Left renal cortex interstitium (tissue), 4 donors: ENCODE measurements at regions not wholly inside any gene's neighbourhood (a gene's known extent, or its start where the extent isn't known, plus 50 kb on each side); places are given as distances from the start of the nearest gene placed in this dataset.
"Not testable (repeated sequence)": the region's sequence is repeated elsewhere in the genome, so short reads cannot be mapped to it uniquely, and the experiment has no call there.

Experiments used
- DNase-seq, 4 donors: peaks; one replicate each; pipeline ENCODE4 v3.0.0-alpha.2; 2013; ENCODE audit warnings: low read depth in 4 of 4, low spot score in 2 of 4, missing footprints in 1 of 4

DNA sequence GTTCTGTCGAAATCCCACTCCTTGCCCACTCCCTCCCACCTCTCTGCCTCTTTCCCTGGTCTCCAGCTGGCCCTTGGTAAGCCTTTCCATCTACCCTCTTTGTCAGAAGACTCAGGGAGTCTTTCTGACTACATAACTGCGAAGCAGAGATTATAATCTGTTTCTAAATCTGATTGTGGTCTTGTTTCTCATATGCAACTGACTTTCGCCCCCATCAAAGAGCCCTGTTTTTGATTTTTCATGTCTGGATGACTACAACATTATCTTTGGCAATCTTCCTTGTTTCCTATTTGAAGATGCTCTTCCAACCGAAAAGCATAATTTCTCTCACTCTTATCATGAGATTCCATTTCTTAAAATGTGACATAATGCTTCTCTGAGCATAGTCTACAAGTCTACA is 218.2 kb upstream of the ADAMTSL1 start:
- no peak for DNase-seq

DNA sequence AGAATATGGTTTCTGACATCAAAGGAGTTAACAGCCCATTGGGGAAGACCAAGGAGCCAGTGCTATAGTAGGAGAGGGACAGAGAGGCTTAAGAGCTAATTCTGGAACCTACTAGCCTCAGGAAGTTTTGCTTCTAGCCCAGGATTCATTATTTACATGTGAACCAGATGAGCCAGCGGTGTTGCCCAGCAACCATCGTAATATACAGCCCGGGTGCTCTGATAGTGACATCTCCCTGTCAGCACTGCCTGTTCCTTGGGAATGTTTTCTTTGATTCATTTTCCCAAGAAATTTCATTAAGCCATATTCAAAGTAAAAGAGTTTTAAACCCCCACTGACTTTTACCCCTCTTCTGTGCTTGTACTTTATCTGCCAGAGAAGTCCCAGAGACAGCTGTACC is 217.4 kb upstream of the ADAMTSL1 start:
- DNase-seq: no peak

GRCh38 chr9:18260521-18260920 is 213.4 kb upstream of the ADAMTSL1 start:
- DNase-seq: no peak

DNA sequence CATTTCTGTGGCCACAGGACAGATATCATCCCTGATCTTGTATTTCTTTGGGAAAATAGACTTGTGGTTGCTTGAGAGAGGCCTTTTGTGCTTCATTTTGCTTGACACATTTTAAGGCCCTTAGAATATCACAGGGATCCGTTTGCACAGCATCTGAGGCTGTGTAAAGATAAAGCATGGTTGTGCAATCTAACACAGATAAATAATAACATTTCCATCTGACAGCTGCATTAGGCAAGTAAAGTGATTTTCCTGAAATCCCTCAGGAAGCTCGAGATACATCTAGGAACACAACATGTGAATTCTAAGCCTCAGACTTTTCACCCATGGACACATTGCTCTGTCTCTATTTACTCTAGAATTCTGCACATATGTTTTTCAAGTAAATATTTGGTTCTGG is 212.8 kb upstream of the ADAMTSL1 start:
- DNase-seq: no peak

DNA sequence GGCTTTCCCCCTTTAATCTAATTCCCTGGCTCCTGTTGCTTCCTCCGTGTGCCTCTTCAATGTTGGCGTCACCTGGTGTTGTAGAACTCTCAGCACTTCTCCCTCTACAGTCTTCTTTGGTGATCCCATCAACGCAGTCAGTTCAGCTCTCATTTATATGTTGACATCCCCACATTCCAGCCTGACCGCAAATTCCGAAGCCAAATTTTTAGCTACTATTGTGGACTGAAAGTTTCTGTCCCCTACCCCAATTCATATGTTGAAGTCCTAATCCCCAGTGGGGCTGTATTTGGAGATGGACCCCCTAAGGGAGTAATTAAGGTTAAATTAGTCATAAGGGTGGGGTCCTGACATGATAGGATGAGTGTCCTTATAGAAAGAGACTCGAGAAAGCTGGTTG is 210.6 kb upstream of the ADAMTSL1 start:
- no peak for DNase-seq

GRCh38 chr9:18268381-18268780 is 205.6 kb upstream of the ADAMTSL1 start:
- no peak for DNase-seq

GRCh38 chr9:18269561-18269960 is 204.4 kb upstream of the ADAMTSL1 start:
- DNase-seq: no peak

DNA sequence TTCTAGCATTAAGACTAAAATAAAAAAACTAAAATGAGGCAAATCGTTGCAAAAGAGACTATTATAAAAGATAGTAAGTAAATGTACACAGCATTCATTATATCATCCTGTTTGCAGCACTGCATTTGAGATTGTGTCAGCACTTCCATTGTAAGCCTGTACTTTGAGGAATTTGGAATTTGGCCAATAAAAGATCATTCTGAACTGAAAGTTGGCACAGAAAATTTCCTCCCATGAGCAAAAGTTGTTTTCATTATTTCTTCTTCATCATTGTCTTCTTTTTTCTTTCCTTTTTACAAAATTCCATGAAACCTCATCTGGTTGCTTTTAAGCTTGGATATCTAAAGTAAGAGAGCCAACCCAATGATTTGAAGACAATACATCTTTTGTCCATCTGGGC is 199.3 kb upstream of the ADAMTSL1 start:
- DNase-seq: no peak

DNA sequence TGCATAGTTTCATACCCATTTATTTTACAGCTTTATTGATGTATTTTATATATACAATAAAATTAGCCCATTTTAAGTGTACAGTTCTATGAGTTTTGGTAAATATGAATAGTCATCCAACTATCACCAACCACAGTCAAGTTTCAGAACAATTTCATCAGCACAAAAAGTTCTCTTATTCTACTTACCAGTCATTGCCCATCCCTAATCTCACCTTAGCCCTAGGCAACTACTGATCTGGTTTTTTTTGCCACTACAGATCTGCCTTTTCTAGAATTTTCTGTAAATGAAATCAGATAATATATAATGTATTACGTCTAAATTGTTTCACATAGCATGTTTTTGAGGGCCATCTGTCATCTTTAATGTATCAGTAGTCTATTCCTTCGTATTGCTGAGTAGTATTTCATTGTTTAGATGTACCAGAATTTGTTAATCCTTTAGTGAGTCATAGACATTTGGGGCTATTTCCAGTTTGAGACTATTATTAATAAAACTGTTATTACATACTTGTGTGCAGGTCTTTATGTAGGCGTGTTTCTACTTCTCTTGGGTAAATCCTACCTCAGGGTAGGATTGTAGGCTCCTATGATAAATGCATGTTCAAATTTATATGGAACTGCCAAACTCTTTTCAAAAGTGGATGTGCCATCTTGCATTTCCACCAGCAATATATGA is 198.5 kb upstream of the ADAMTSL1 start:
- no peak for DNase-seq

GRCh38 chr9:18281291-18281690 is 192.7 kb upstream of the ADAMTSL1 start:
- DNase-seq: no peak

- DNase-seq: no peak
Measured at GRCh38 chr9:18294229-18294628, 179.7 kb upstream of the ADAMTSL1 start.

DNA sequence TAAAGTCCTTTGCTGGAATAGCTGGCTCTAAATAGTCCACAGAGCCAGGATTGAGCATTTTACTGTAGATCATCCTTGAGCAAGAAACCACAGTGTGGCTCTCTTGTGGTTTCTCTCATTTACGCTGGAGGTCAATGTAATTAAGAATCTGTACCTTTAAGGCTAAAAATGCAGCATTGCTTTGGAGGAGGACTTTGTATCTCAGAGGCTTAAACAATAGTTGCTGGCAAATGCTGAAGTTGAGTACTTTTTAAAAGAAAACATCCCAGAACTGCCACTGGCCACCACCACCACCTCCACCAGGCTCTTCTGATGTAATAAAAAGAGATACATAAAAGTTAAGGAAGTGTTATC is 177.3 kb upstream of the ADAMTSL1 start:
- no peak for DNase-seq

- no peak for DNase-seq
Measured at GRCh38 chr9:18297056-18297841, 176.7 kb upstream of the ADAMTSL1 start.

DNA sequence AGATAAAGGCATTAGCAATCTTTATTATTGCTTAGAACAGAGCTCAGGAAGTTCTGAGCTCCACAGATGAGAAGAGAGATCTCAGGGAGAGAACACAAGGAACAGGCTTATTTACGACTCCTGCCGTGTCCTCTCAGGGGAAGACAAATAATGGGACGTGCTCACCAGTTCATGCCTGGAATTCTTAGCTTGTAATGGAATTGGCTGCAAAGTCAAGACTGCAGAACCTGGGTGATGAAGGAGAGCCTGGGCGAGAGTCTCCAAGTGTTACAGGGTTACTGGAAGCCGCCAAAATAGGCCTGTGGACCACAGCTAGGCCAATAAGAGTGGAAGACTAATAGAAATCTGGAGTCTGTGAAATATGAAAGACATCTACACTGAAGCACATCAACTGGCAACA is 174.5 kb upstream of the ADAMTSL1 start:
- DNase-seq: no peak

DNA sequence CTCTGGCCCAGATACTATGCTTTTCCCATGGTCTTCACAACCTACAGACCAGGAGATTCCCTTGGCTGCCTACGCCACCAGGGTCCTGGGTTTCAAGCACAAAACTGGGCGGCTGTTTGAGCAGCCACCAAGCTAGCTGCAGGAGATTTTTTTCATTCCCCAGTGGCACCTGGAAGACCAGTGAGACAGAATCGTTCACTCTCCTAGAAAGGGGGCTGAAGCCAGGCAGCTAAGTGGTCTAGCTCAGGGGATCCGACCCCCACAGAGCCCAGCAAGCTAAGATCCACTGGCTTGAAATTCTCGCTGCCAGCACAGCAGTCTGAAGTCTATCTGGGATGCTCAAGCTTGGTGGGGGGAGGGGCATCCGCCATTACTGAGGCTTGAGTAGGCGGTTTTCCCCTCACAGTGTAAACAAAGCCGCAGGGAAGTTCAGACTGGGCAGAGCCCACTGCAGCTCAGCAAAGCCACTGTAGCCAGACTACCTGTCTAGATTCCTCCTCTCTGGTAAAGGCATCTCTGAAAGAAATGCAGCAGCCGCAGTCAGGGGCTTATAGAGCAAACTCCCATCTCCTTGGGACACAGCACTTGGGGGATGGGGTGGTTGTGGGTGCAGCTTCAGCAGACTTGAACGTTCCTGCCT is 168.7 kb upstream of the ADAMTSL1 start:
- not testable (repeated sequence) for DNase-seq

GRCh38 chr9:18314316-18314715 is 159.6 kb upstream of the ADAMTSL1 start:
- no peak for DNase-seq

GRCh38 chr9:18317896-18318295 is 156.1 kb upstream of the ADAMTSL1 start:
- no peak for DNase-seq

DNA sequence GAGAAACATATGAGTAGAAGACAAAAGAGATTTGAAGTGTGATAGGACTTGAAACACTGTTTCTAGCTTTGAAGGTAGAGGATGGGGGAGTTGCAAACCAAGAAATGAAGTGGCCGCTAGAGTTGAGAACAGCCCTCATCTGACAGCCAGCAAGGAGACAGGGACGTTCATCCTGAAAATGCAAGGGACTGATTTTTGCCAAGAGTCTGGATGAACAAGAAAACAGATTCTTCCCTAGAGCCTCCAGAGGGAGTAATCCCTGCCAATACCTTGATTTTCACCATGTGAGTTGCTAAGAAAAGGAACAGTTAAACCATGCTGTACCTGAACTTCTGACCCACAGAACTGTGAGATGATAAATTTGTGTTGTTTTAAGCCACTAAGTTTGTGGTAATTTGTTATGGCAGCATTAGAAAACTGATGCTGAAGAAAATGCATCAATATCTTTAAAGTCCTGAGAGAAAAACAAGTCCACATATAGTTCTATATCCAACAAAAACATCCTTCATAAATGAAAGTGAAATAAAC is 154.0 kb upstream of the ADAMTSL1 start:
- DNase-seq: no peak

DNA sequence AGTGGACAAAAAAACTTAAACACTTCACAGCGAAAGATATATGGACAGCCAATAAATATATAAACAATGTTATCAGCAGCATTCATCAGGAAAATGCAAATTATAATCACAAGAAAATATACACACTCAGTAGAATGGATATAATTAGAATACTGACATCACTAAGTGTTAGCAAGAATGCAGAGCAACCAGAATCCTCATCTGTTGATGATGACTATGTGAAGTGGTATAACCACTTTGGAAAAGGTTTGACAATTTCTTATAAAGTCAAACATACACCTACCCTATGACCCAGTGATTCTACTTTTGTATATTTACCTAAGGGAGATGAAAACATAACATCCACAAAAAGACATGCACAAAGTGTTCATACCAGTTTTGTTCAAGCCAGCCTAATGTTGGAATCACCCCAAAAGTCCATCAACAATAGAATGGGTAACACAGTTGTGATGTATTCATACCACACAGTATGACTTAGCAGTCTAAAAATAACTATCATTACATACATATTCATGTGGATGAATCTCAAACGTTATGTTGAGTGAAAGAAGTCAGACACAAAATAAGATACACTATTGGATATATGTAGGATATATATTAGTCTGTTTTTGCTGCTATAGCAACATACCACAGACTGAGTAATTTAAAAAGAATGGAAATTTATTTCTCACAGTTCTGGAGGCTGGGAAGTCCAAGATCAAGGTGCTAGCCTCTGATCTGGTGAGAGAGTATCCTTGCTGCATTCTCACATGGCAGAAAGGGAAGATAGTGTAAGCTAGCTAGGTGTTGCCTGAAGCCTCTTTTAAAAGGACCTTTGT is 148.8 kb upstream of the ADAMTSL1 start:
- DNase-seq: no peak

GRCh38 chr9:18325746-18326011 is 148.3 kb upstream of the ADAMTSL1 start:
- not testable (repeated sequence) for DNase-seq

DNA sequence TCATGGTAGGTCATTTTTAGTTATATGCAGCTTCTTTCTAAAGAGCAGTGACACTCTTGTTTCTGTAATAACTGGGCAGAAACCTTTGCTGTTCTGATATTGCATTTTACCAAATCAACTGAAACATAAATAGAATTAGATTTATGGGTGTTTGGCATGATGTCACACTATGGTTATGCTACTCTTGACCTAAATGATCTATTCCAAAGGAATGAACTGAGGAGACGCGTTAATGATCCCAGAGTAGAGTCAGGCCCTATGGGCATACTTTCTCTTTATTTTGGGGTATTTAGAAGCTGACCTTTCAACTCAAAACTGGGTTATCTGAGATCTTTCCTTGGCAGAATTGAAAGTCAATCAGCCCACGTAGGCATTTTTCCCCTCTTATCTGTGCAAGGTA is 146.8 kb upstream of the ADAMTSL1 start:
- DNase-seq: no peak
